HepG2 (cell line): ENCODE measurements at regions not wholly inside any gene's neighbourhood (a gene's known extent, or its start where the extent isn't known, plus 50 kb on each side); places are given as distances from the start of the nearest gene placed in this dataset.

Experiments
- BCL6 ChIP-seq: IDR thresholded peaks from 2 replicates; pipeline ENCODE4 v1.6.1; 2016; ENCODE audit warnings: missing genetic modification reagents, missing compliant biosample characterization
- CBFB ChIP-seq: sonication (generic); formaldehyde crosslinking; IDR thresholded peaks from 2 replicates; pipeline ENCODE4 v1.4.0; 2020; ENCODE audit warnings: missing genetic modification reagents
- CHD4 ChIP-seq: fragments of 200-600 bp; sonication (generic); IDR thresholded peaks from 2 replicates; pipeline ENCODE4 v1.7.0; 2017; ENCODE audit warnings: mild to moderate bottlenecking, low read length, borderline replicate concordance
- DMAP1 ChIP-seq: IDR thresholded peaks from 2 replicates; pipeline ENCODE4 v1.6.1; 2016
- FOXK2 ChIP-seq: fragments of 450-650 bp; IDR thresholded peaks from 2 replicates; pipeline ENCODE4 v1.6.1; 2016
- GZF1 ChIP-seq: sonication (generic); formaldehyde crosslinking; IDR thresholded peaks from 2 replicates; pipeline ENCODE4 v1.5.1; 2020; ENCODE audit warnings: mild to moderate bottlenecking, missing genetic modification reagents
- HDAC2 ChIP-seq: sonication (generic); formaldehyde crosslinking; IDR thresholded peaks from 2 replicates; pipeline ENCODE4 v1.4.0; 2020; ENCODE audit warnings: missing genetic modification reagents
- JUN ChIP-seq: sonication (generic); formaldehyde crosslinking; IDR thresholded peaks from 2 replicates; pipeline ENCODE4 v1.4.0; 2020; ENCODE audit warnings: mild to moderate bottlenecking, missing genetic modification reagents
- KDM6A ChIP-seq: IDR thresholded peaks from 2 replicates; pipeline ENCODE4 v1.6.1; 2016; ENCODE audit warnings: low read depth
- KLF15 ChIP-seq: sonication (generic); formaldehyde crosslinking; IDR thresholded peaks from 2 replicates; pipeline ENCODE4 v1.8.1; 2023; ENCODE audit warnings: borderline replicate concordance, mild to moderate bottlenecking, inconsistent platforms, missing genetic modification reagents, mixed read lengths
- KMT2A ChIP-seq: sonication (generic); formaldehyde crosslinking; IDR thresholded peaks from 2 replicates; pipeline ENCODE4 v1.4.0; 2020; ENCODE audit warnings: missing genetic modification reagents
- MEIS2 ChIP-seq: sonication (generic); formaldehyde crosslinking; IDR thresholded peaks from 2 replicates; pipeline ENCODE4 v1.9.0; 2021; ENCODE audit warnings: mild to moderate bottlenecking, missing genetic modification reagents
- NR2F6 ChIP-seq, 2 experiments: IDR thresholded peaks; 2 replicates each; pipeline ENCODE4 v1.6.1; 2016; ENCODE audit warnings: antibody characterized with exemption in 1 of 2, mild to moderate bottlenecking in 1 of 2
- POLR2AphosphoS2 ChIP-seq: IDR thresholded peaks from 2 replicates; pipeline ENCODE4 v1.6.1; 2011; ENCODE audit warnings: low read depth, low read length, improper control_type of control experiment
- SKI ChIP-seq: fragments of 450-650 bp; IDR thresholded peaks from one replicate; pipeline ENCODE4 v1.6.1; 2018; ENCODE audit warnings: mild to moderate bottlenecking; ENCODE audit not compliant: partially characterized antibody
- SOX13 ChIP-seq, 3 experiments: fragments of 450-650 bp in 1 of 3; sonication (generic) in 1 of 3; formaldehyde crosslinking in 1 of 3; IDR thresholded peaks in 2 of 3; conservative IDR thresholded peaks in 1 of 3; 2 replicates each; pipeline versions ENCODE4 v1.5.0 to v1.6.1; 2016 to 2020; ENCODE audit warnings: antibody characterized with exemption in 1 of 3, mild to moderate bottlenecking in 1 of 3, missing compliant biosample characterization in 1 of 3, missing genetic modification reagents in 1 of 3, moderate library complexity in 1 of 3
- SOX5 ChIP-seq: IDR thresholded peaks from 2 replicates; pipeline ENCODE4 v1.6.1; 2016; ENCODE audit warnings: borderline replicate concordance
- TOE1 ChIP-seq: sonication (generic); formaldehyde crosslinking; IDR thresholded peaks from 2 replicates; pipeline ENCODE4 v1.4.0; 2020; ENCODE audit warnings: mild to moderate bottlenecking, missing genetic modification reagents
- ZBTB1 ChIP-seq: sonication (generic); formaldehyde crosslinking; IDR thresholded peaks from 2 replicates; pipeline ENCODE4 v1.4.0; 2020; ENCODE audit warnings: missing genetic modification reagents, borderline replicate concordance
- ZBTB7A ChIP-seq: sonication (generic); formaldehyde crosslinking; IDR thresholded peaks from 2 replicates; pipeline ENCODE4 v1.8.0; 2022; ENCODE audit warnings: mild to moderate bottlenecking, missing genetic modification reagents
- ZFP36 ChIP-seq: fragments of 150-350 bp; IDR thresholded peaks from 2 replicates; pipeline ENCODE4 v1.6.1; 2018; ENCODE audit warnings: borderline replicate concordance, low read length, low read depth; ENCODE audit not compliant: partially characterized antibody
- ZMAT3 ChIP-seq: sonication (generic); formaldehyde crosslinking; conservative IDR thresholded peaks from 2 replicates; pipeline ENCODE4 v1.7.0; 2021; ENCODE audit warnings: missing genetic modification reagents
- ZNF160 ChIP-seq: sonication (generic); formaldehyde crosslinking; IDR thresholded peaks from 2 replicates; pipeline ENCODE4 v1.8.0; 2022; ENCODE audit warnings: mild to moderate bottlenecking, inconsistent platforms, missing genetic modification reagents
- ZNF451 ChIP-seq: sonication (generic); formaldehyde crosslinking; IDR thresholded peaks from 2 replicates; pipeline ENCODE4 v1.5.0; 2020; ENCODE audit warnings: mild to moderate bottlenecking, missing genetic modification reagents
- ZNF460 ChIP-seq: sonication (generic); formaldehyde crosslinking; IDR thresholded peaks from 2 replicates; pipeline ENCODE4 v1.5.1; 2020; ENCODE audit warnings: missing genetic modification reagents, mild to moderate bottlenecking, borderline replicate concordance
- ZNF530 ChIP-seq: sonication (generic); formaldehyde crosslinking; IDR thresholded peaks from 2 replicates; pipeline ENCODE4 v1.5.0; 2020; ENCODE audit warnings: low read depth, mild to moderate bottlenecking, missing genetic modification reagents
- TF ChIP-seq, protein P1 (sequence below): IDR thresholded peaks from 2 replicates; pipeline ENCODE4 v1.6.1; 2012; ENCODE audit warnings: low read depth, low read length, improper control_type of control experiment
- TF ChIP-seq, protein P2 (sequence below): sonication (generic); formaldehyde crosslinking; IDR thresholded peaks from 2 replicates; pipeline ENCODE4 v1.5.1; 2020; ENCODE audit warnings: mild to moderate bottlenecking, missing genetic modification reagents

GRCh38 chr9:82597241-82598203, 465.4 kb downstream of the RASEF start (continued):
- TF ChIP-seq, protein P1, sequence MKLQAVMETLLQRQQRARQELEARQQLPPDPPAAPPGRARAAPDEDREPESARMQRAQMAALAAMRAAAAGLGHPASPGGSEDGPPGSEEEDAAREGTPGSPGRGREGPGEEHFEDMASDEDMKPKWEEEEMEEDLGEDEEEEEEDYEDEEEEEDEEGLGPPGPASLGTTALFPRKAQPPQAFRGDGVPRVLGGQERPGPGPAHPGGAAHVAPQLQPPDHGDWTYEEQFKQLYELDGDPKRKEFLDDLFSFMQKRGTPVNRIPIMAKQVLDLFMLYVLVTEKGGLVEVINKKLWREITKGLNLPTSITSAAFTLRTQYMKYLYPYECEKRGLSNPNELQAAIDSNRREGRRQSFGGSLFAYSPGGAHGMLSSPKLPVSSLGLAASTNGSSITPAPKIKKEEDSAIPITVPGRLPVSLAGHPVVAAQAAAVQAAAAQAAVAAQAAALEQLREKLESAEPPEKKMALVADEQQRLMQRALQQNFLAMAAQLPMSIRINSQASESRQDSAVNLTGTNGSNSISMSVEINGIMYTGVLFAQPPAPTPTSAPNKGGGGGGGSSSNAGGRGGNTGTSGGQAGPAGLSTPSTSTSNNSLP, result 0 out of 2 replicates have a peak, but pooled peaks have one; percentile 6
- TF ChIP-seq, protein P2, sequence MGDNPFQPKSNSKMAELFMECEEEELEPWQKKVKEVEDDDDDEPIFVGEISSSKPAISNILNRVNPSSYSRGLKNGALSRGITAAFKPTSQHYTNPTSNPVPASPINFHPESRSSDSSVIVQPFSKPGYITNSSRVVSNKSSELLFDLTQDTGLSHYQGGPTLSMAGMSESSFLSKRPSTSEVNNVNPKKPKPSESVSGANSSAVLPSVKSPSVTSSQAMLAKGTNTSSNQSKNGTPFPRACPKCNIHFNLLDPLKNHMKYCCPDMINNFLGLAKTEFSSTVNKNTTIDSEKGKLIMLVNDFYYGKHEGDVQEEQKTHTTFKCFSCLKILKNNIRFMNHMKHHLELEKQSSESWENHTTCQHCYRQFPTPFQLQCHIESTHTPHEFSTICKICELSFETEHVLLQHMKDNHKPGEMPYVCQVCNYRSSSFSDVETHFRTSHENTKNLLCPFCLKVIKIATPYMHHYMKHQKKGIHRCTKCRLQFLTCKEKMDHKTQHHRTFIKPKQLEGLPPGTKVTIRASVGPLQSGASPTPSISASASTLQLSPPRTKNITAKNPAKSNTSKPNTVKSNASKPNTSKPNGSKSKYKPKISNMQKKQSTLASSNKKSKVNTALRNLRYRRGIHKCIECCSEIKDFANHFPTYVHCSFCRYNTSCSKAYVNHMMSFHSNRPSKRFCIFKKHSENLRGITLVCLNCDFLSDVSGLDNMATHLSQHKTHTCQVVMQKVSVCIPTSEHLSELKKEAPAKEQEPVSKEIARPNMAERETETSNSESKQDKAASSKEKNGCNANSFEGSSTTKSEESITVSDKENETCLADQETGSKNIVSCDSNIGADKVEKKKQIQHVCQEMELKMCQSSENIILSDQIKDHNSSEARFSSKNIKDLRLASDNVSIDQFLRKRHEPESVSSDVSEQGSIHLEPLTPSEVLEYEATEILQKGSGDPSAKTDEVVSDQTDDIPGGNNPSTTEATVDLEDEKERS (CRISPR knock-in tag), result no peak
- TF ChIP-seq SOX5 (peak; percentile 90), JUN (no peak), DMAP1 (CRISPR knock-in tag) (no peak), ZNF160 (no peak), GZF1 (CRISPR knock-in tag) (no peak), ZFP36 (no peak), HDAC2 (CRISPR knock-in tag) (peak; percentile 44; the same call in 1 of the 2 replicates), ZNF460 (no peak), ZNF530 (CRISPR knock-in tag) (no peak), POLR2AphosphoS2 (no peak), SKI (no peak), KDM6A (CRISPR knock-in tag) (no peak), SOX13 (IDR thresholded peaks at IDR 0.05) (no peak), SOX13 (CRISPR knock-in tag; conservative IDR thresholded peaks at IDR 0.05 in 1 of 2, IDR thresholded peaks at IDR 0.05 in 1 of 2) (peak in 1 of 2 experiments; percentile 86; a peak in 2 of 4 replicates), KLF15 (CRISPR knock-in tag) (no peak), TOE1 (CRISPR knock-in tag) (no peak), CHD4 (no peak; the same call in 1 of the 2 replicates), ZNF451 (CRISPR knock-in tag) (no peak), ZBTB7A (CRISPR knock-in tag) (no peak), NR2F6 (IDR thresholded peaks at IDR 0.05) (peak; percentile 79), NR2F6 (CRISPR knock-in tag; IDR thresholded peaks at IDR 0.05) (peak; percentile 68), MEIS2 (CRISPR knock-in tag) (no peak), ZBTB1 (CRISPR knock-in tag) (no peak), FOXK2 (no peak), BCL6 (CRISPR knock-in tag) (peak; percentile 72), CBFB (CRISPR knock-in tag) (no peak), KMT2A (CRISPR knock-in tag) (no peak), ZMAT3 (CRISPR knock-in tag) (no peak)
